Nephron progenitor cell (in vitro differentiated cells): ENCODE measurements at regions not wholly inside any gene's neighbourhood (a gene's known extent, or its start where the extent isn't known, plus 50 kb on each side); places are given as distances from the start of the nearest gene placed in this dataset.
"Not testable (repeated sequence)": the region's sequence is repeated elsewhere in the genome, so short reads cannot be mapped to it uniquely, and the experiment has no call there.

Source experiments
- DNase-seq: peaks from one replicate; pipeline ENCODE4 v3.0.0; 2021
- H3K27ac Mint-ChIP-seq: 2 replicates; pipeline ENCODE4 v1.8.0; 2021; ENCODE audit warnings: mild to moderate bottlenecking, moderate library complexity, mixed read lengths
- H3K27me3 Mint-ChIP-seq: 2 replicates; pipeline ENCODE4 v1.8.0; 2021; ENCODE audit warnings: mild to moderate bottlenecking, low read depth, mixed read lengths; ENCODE audit not compliant: poor library complexity
- H3K36me3 Mint-ChIP-seq: 2 replicates; pipeline ENCODE4 v1.8.0; 2021; ENCODE audit warnings: low read depth, mixed read lengths
- H3K4me1 Mint-ChIP-seq: 2 replicates; pipeline ENCODE4 v1.8.0; 2021; ENCODE audit warnings: mixed read lengths
- H3K4me3 Mint-ChIP-seq: 2 replicates; pipeline ENCODE4 v1.8.0; 2021; ENCODE audit warnings: mild to moderate bottlenecking, moderate library complexity, mixed read lengths
- H3K9me3 Mint-ChIP-seq: 2 replicates; pipeline ENCODE4 v1.8.0; 2021; ENCODE audit warnings: mild to moderate bottlenecking, moderate library complexity, mixed read lengths
- CTCF ChIP-seq: fragments of 200-600 bp; sonication (generic); IDR thresholded peaks from 2 replicates; pipeline ENCODE4 v1.5.0; 2021; ENCODE audit warnings: antibody characterized with exemption

GRCh38 chr4:155037031-155037430 lies 171.4 kb upstream of the NPY2R start:
- TF ChIP-seq CTCF, result no peak
- H3K36me3 Mint-ChIP-seq, result no peaks in the 10 kb centered on the region
- no peak for DNase-seq
- H3K9me3 Mint-ChIP-seq, result no peaks in the 10 kb centered on the region
- peaks cover 11% of the 10 kb centered on the region for H3K27me3 Mint-ChIP-seq
- H3K27ac Mint-ChIP-seq, result no peak overlapping the region
- no peaks in the 10 kb centered on the region for H3K4me1 Mint-ChIP-seq
- no peak overlapping the region for H3K4me3 Mint-ChIP-seq

GRCh38 chr4:155038459-155038858 lies 170.0 kb upstream of the NPY2R start:
- Mint-ChIP-seq H3K36me3 (no peaks in the 10 kb centered on the region), H3K9me3 (no peaks in the 10 kb centered on the region), H3K27me3 (peaks cover 8% of the 10 kb centered on the region), H3K4me3 (no peak overlapping the region), H3K4me1 (no peaks in the 10 kb centered on the region), H3K27ac (no peak overlapping the region)
- no peak for TF ChIP-seq CTCF
- DNase-seq, result no peak

GRCh38 chr4:155039162-155039561 lies 169.3 kb upstream of the NPY2R start:
- no peaks in the 10 kb centered on the region for H3K4me1 Mint-ChIP-seq
- H3K36me3 Mint-ChIP-seq, result no peaks in the 10 kb centered on the region
- H3K27me3 Mint-ChIP-seq, result peaks cover 5% of the 10 kb centered on the region
- DNase-seq, result no peak
- H3K9me3 Mint-ChIP-seq, result no peaks in the 10 kb centered on the region
- no peak for TF ChIP-seq CTCF
- no peak overlapping the region for H3K27ac Mint-ChIP-seq
- H3K4me3 Mint-ChIP-seq, result no peak overlapping the region

- Mint-ChIP-seq H3K27ac (no peak overlapping the region), H3K4me1 (no peaks in the 10 kb centered on the region), H3K27me3 (peaks cover 5% of the 10 kb centered on the region), H3K9me3 (no peaks in the 10 kb centered on the region), H3K36me3 (no peaks in the 10 kb centered on the region), H3K4me3 (no peak overlapping the region)
- no peak for DNase-seq
- TF ChIP-seq CTCF, result no peak
Observed at GRCh38 chr4:155040031-155040430, 168.4 kb upstream of the NPY2R start.

GRCh38 chr4:155042014-155042413 lies 166.4 kb upstream of the NPY2R start:
- Mint-ChIP-seq H3K4me3 (no peak overlapping the region), H3K4me1 (no peaks in the 10 kb centered on the region), H3K9me3 (no peaks in the 10 kb centered on the region), H3K27ac (no peak overlapping the region), H3K27me3 (peaks cover 5% of the 10 kb centered on the region), H3K36me3 (no peaks in the 10 kb centered on the region)
- no peak for TF ChIP-seq CTCF
- no peak for DNase-seq

- H3K27me3 Mint-ChIP-seq, H3K9me3 Mint-ChIP-seq: not testable (repeated sequence)
Observed at GRCh38 chr4:155044251-155044650, 164.2 kb upstream of the NPY2R start.

GRCh38 chr4:155047755-155048154 lies 160.7 kb upstream of the NPY2R start:
- no peak for TF ChIP-seq CTCF
- Mint-ChIP-seq H3K27ac (no peak overlapping the region), H3K4me1 (no peaks in the 10 kb centered on the region), H3K36me3 (no peaks in the 10 kb centered on the region), H3K4me3 (no peak overlapping the region), H3K27me3 (peaks cover 4% of the 10 kb centered on the region), H3K9me3 (no peaks in the 10 kb centered on the region)
- no peak for DNase-seq

More at GRCh38 chr4:155044251-155044650, 164.2 kb upstream of the NPY2R start:
- not testable (repeated sequence) for H3K4me1 Mint-ChIP-seq, DNase-seq, H3K36me3 Mint-ChIP-seq, H3K4me3 Mint-ChIP-seq, H3K27ac Mint-ChIP-seq

- not testable (repeated sequence) for H3K4me3 Mint-ChIP-seq, H3K27me3 Mint-ChIP-seq, H3K27ac Mint-ChIP-seq, H3K4me1 Mint-ChIP-seq, H3K36me3 Mint-ChIP-seq, H3K9me3 Mint-ChIP-seq, DNase-seq
Observed at GRCh38 chr4:155054042-155054441, 154.4 kb upstream of the NPY2R start.
